ENCODE measurements at regions not wholly inside any gene's neighbourhood (a gene's known extent, or its start where the extent isn't known, plus 50 kb on each side); places are given as distances from the start of the nearest gene placed in this dataset.
"Not testable (repeated sequence)": the region's sequence is repeated elsewhere in the genome, so short reads cannot be mapped to it uniquely, and the experiment has no call there.

- not testable (repeated sequence) for DNase-seq (ENCODE audit: low read depth); H3K4me3 ChIP-seq (ENCODE audit: low read depth, low read length)
These were observed 173.9 kb downstream of the TJP1 start for GRCh38 chr15:29648415-29648814.

- DNase-seq (ENCODE audit: low read depth), result no peak
- no peak for TF ChIP-seq CTCF (IDR thresholded peaks at IDR 0.05; ENCODE audit: insufficient read depth, low read depth, low read length, missing control alignments)
- no peak overlapping the region for H3K4me3 ChIP-seq (ENCODE audit: low read depth, low read length)
These were observed 176.4 kb downstream of the TJP1 start for GRCh38 chr15:29645841-29646240.

GRCh38 chr15:29644361-29644760 lies 177.9 kb downstream of the TJP1 start:
- not testable (repeated sequence) for DNase-seq (ENCODE audit: low read depth); H3K4me3 ChIP-seq (ENCODE audit: low read depth, low read length)

- no peak overlapping the region for H3K4me3 ChIP-seq (ENCODE audit: low read depth, low read length)
- TF ChIP-seq CTCF (IDR thresholded peaks at IDR 0.05; ENCODE audit: insufficient read depth, low read depth, low read length, missing control alignments), result no peak
- no peak for DNase-seq (ENCODE audit: low read depth)
These were observed 183.5 kb downstream of the TJP1 start for GRCh38 chr15:29638781-29639180.

GRCh38 chr15:29638011-29638410 lies 184.3 kb downstream of the TJP1 start:
- no peak for DNase-seq (ENCODE audit: low read depth)
- no peak for TF ChIP-seq CTCF (IDR thresholded peaks at IDR 0.05; ENCODE audit: insufficient read depth, low read depth, low read length, missing control alignments)
- H3K4me3 ChIP-seq (ENCODE audit: low read depth, low read length), result no peak overlapping the region

GRCh38 chr15:29637555-29637954 lies 184.7 kb downstream of the TJP1 start:
- H3K4me3 ChIP-seq (ENCODE audit: low read depth, low read length), result no peak overlapping the region
- TF ChIP-seq CTCF (IDR thresholded peaks at IDR 0.05; ENCODE audit: insufficient read depth, low read depth, low read length, missing control alignments), result no peak
- no peak for DNase-seq (ENCODE audit: low read depth)

GRCh38 chr15:29636921-29637320 lies 185.3 kb downstream of the TJP1 start:
- DNase-seq (ENCODE audit: low read depth), result no peak
- no peak for TF ChIP-seq CTCF (IDR thresholded peaks at IDR 0.05; ENCODE audit: insufficient read depth, low read depth, low read length, missing control alignments)
- no peak overlapping the region for H3K4me3 ChIP-seq (ENCODE audit: low read depth, low read length)

- DNase-seq (ENCODE audit: low read depth), result no peak
- TF ChIP-seq CTCF (IDR thresholded peaks at IDR 0.05; ENCODE audit: insufficient read depth, low read depth, low read length, missing control alignments), result no peak
- no peak overlapping the region for H3K4me3 ChIP-seq (ENCODE audit: low read depth, low read length)
These were observed 186.1 kb downstream of the TJP1 start for GRCh38 chr15:29636140-29636539.
